Uterus (tissue), 3 donors: ENCODE measurements at regions not wholly inside any gene's neighbourhood (a gene's known extent, or its start where the extent isn't known, plus 50 kb on each side); places are given as distances from the start of the nearest gene placed in this dataset.

Source experiments
- DNase-seq, 2 donors: peaks; one replicate each; pipeline ENCODE4 v3.0.0-alpha.2; 2019 to 2020
- H3K27ac ChIP-seq, 2 donors: fragments of 200-600 bp; sonication (generic); 1 replicate in 1 of 2; 2 replicates in 1 of 2; pipeline ENCODE4 v1.5.1; 2016 to 2018
- H3K27me3 ChIP-seq, 2 donors: fragments of 200-600 bp; sonication (generic); one replicate each; pipeline ENCODE4 v1.5.1; 2018 to 2019; ENCODE audit warnings: control low read depth in 1 of 2
- H3K36me3 ChIP-seq, 2 donors: fragments of 200-600 bp; sonication (generic); one replicate each; pipeline ENCODE4 v1.5.1; 2019; ENCODE audit warnings: control low read depth in 1 of 2
- H3K4me1 ChIP-seq, 2 donors: fragments of 200-600 bp; sonication (generic); one replicate each; pipeline ENCODE4 v1.5.1; 2018 to 2019; ENCODE audit warnings: control low read depth in 1 of 2
- H3K4me3 ChIP-seq, 2 donors: fragments of 200-600 bp; sonication (generic); 1 replicate in 1 of 2; 2 replicates in 1 of 2; pipeline ENCODE4 v1.5.1; 2018 to 2019; ENCODE audit warnings: mild to moderate bottlenecking in 1 of 2
- H3K9me3 ChIP-seq, 2 donors: fragments of 200-600 bp; sonication (generic); one replicate each; pipeline ENCODE4 v1.5.1; 2019; ENCODE audit warnings: control low read depth in 1 of 2
- POLR2A ChIP-seq, 2 donors: fragments of 450-650 bp; IDR thresholded peaks; one replicate each; pipeline ENCODE4 v1.6.1; 2016; ENCODE audit warnings: antibody characterized with exemption in 2 of 2, mild to moderate bottlenecking in 1 of 2, moderate library complexity in 1 of 2
- intact Hi-C: fragments of 100-400 bp; cut with DNase I; formaldehyde crosslinking; loops from one replicate; pipeline ENCODE4 v1.15.1; 2023; ENCODE audit warnings: low total_unique reads
- TF ChIP-seq, protein P1 (sequence below), 4 experiments: fragments of 200-600 bp in 2 of 4; fragments of 450-650 bp in 2 of 4; sonication (generic) in 2 of 4; IDR thresholded peaks; one replicate each; pipeline ENCODE4 v1.5.1; 2016 to 2019; ENCODE audit warnings: antibody characterized with exemption in 4 of 4, mild to moderate bottlenecking in 2 of 4, moderate library complexity in 1 of 4
- donor health status: DM: yes; HTN: yes; CAD: no.

DNA sequence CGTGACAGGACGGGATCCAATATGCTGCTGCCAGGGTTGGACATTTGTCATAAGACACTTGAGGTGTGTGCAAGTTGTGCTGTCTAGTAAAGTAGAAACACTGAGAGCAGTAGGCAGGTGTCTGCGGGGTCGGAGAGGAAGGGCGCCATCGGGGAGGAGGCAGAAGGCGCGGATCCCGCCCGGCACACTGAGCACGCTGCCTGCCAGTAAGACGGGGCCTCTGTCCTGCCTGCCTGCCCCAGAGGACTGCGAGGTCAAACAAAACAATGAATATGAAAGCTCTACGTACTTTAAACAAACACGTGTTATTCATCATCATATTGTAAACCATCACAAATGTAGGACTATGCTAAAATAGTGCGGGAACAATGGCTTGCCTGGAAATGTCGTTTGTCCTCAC lies 349.3 kb upstream of the SALL3 start:
- Histone ChIP-seq H3K9me3 (no peaks in the 10 kb centered on the region), H3K36me3 (no peaks in the 10 kb centered on the region), H3K4me1 (no peaks in the 10 kb centered on the region), H3K27ac (no peak overlapping the region), H3K4me3 (no peak overlapping the region), H3K27me3 (peaks cover 0 to 5% of the 10 kb centered on the region in 2 donors)
- no peak for TF ChIP-seq POLR2A (IDR thresholded peaks at IDR 0.05)
- TF ChIP-seq, protein P1, sequence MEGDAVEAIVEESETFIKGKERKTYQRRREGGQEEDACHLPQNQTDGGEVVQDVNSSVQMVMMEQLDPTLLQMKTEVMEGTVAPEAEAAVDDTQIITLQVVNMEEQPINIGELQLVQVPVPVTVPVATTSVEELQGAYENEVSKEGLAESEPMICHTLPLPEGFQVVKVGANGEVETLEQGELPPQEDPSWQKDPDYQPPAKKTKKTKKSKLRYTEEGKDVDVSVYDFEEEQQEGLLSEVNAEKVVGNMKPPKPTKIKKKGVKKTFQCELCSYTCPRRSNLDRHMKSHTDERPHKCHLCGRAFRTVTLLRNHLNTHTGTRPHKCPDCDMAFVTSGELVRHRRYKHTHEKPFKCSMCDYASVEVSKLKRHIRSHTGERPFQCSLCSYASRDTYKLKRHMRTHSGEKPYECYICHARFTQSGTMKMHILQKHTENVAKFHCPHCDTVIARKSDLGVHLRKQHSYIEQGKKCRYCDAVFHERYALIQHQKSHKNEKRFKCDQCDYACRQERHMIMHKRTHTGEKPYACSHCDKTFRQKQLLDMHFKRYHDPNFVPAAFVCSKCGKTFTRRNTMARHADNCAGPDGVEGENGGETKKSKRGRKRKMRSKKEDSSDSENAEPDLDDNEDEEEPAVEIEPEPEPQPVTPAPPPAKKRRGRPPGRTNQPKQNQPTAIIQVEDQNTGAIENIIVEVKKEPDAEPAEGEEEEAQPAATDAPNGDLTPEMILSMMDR (IDR thresholded peaks at IDR 0.05) = no peak
- no peak for DNase-seq
- intact Hi-C loops = no loop called here

DNA sequence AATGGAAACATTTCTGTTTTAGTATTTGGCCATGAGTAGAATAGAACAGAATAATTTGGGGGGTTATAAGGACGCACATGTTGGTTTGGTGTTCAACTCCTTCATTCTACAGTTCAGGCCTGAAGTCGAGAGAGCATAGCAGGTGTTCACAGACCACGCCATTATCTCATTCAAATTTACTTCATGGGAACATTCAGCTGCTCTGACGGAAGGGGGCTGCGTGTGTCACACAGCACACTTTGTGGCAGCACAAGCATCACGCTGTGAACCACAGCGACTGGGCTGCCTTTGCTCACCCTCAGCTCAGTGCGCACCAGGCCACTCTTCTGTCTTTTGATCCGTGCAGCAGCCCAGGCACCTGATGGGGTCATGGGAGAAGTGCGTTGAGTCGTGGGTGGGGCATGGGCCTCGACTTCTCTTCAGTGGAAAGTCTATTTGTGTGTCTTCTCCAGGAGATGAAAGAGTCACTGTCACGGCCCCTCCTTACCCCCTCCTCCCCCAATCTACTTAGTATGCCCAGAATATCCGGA lies 348.6 kb upstream of the SALL3 start:
- no peaks in the 10 kb centered on the region for H3K4me1 ChIP-seq
- no peak for DNase-seq
- no peak overlapping the region for H3K4me3 ChIP-seq
- TF ChIP-seq POLR2A (IDR thresholded peaks at IDR 0.05) = no peak
- TF ChIP-seq, protein P1 (IDR thresholded peaks at IDR 0.05) = no peak
- no peak overlapping the region for H3K27ac ChIP-seq
- H3K9me3 ChIP-seq = no peaks in the 10 kb centered on the region
- no peaks in the 10 kb centered on the region for H3K36me3 ChIP-seq
- intact Hi-C loops = no loop called here
- peaks cover 0 to 5% of the 10 kb centered on the region in 2 donors for H3K27me3 ChIP-seq

DNA sequence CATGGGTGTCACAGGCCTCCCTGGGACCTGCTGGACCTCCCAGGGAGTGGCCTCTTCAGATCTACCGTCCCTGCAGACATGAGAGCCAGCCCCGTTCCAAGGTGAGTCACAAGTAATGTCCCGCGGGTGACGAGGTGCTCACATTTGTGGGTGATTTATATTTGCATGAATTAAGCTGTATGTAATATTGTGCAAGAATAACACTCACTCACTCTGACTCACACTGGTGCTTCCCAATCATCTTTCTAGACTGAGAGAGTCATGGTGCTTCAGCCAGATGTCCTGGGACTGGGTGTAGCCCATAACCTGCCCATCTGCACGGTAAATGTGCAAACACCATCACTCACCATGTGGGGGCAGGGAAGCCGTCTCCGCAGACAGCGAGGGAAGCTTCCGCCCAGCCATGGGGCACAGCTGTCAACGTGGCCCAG lies 347.5 kb upstream of the SALL3 start:
- peaks cover 0 to 5% of the 10 kb centered on the region in 2 donors for H3K27me3 ChIP-seq
- H3K4me3 ChIP-seq = no peak overlapping the region
- no peak overlapping the region for H3K27ac ChIP-seq
- no peaks in the 10 kb centered on the region for H3K36me3 ChIP-seq
- no peaks in the 10 kb centered on the region for H3K4me1 ChIP-seq
- no peaks in the 10 kb centered on the region for H3K9me3 ChIP-seq
- no peak for TF ChIP-seq POLR2A (IDR thresholded peaks at IDR 0.05)
- TF ChIP-seq, protein P1 (IDR thresholded peaks at IDR 0.05) = no peak
- intact Hi-C loops = no loop called here
- DNase-seq = no peak

DNA sequence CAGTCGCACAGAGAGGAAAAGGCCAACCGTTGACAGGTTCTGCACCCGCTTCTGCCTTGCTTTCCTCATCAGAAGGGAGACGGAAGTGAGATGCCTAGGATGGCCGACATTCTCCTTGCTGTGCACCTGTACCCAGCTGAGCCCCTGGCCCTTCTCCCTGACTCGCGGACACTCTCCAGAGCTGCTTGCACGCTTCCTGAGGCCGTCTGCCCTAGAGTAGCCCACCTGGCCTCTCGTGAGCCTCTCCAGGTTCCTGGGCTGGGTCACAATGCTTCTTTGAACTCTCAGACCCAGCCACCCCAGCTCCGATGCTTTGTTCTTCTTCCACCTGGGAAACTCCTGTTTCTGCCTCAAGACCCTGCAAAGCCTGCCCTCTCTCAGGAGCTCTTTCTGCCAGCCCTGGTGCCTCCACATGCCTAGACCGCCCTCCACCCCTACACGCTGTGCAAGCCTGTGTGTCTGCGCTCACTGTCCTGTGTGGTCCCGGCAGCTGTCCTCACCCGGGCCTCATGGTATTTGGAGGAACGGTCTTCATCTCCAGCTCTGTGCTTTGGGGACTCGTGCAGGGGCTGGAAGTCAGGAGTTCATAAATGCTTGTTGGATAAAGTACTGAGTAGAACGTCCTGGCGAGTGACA lies 345.4 kb upstream of the SALL3 start:
- Histone ChIP-seq H3K36me3 (no peaks in the 10 kb centered on the region), H3K27me3 (no peaks in the 10 kb centered on the region), H3K9me3 (no peaks in the 10 kb centered on the region), H3K4me3 (no peak overlapping the region), H3K27ac (no peak overlapping the region), H3K4me1 (no peaks in the 10 kb centered on the region)
- intact Hi-C loops = no loop called here
- no peak for DNase-seq
- TF ChIP-seq, protein P1 (IDR thresholded peaks at IDR 0.05) = no peak
- no peak for TF ChIP-seq POLR2A (IDR thresholded peaks at IDR 0.05)

DNA sequence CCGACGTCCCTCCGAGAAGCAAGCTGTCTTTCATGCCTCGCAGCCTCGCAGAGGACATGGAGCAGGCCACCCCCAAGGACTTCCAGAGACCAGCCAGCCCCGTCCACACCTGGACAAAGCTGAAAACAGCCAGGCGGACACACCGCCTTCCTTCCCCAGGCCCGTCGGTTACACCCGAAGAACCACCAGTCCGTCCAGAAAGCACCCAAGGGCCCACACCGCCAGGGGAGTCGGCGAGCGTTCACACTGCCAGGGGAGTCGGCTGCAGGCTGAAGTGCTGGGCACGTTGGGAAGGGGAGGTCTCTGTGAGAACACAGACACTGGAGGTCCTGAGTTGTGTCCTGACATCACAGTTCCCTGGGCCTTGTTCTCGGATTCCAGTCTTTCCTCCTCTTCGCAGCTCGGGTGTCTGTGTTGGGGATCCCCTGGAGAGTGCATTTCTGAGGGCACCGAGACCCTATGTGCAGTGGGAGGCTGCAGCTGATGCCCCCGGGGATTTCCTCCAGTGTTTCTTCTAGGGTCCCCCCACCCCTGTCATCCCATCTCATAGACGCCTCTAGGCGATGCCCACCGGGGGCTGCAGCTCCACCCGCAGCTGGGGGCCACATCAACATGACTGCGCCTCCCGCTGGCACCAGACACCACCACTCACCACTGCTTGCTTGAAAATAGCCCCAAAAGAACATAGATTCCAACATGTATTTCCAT lies 344.4 kb upstream of the SALL3 start:
- no peak overlapping the region for H3K27ac ChIP-seq
- no peaks in the 10 kb centered on the region for H3K36me3 ChIP-seq
- H3K27me3 ChIP-seq = no peaks in the 10 kb centered on the region
- H3K9me3 ChIP-seq = no peaks in the 10 kb centered on the region
- DNase-seq = no peak
- no peak for TF ChIP-seq POLR2A (IDR thresholded peaks at IDR 0.05)
- TF ChIP-seq, protein P1 (IDR thresholded peaks at IDR 0.05) = no peak
- H3K4me1 ChIP-seq = no peaks in the 10 kb centered on the region
- intact Hi-C loops = no loop called here
- no peak overlapping the region for H3K4me3 ChIP-seq
